SK-N-MC (cell line): ENCODE measurements at regions not wholly inside any gene's neighbourhood (a gene's known extent, or its start where the extent isn't known, plus 50 kb on each side); places are given as distances from the start of the nearest gene placed in this dataset.

Experiments used
- EZH2 ChIP-seq: fragments of 200-600 bp; sonication (generic); IDR thresholded peaks from one replicate; pipeline ENCODE4 v1.6.1; 2017; ENCODE audit warnings: antibody characterized with exemption
- POLR2AphosphoS5 ChIP-seq: IDR thresholded peaks from 2 replicates; pipeline ENCODE4 v1.6.1; 2012; ENCODE audit warnings: mild to moderate bottlenecking, low read depth, low read length, borderline replicate concordance

- TF ChIP-seq POLR2AphosphoS5 (no peak), EZH2 (no peak)
Measured at GRCh38 chrX:40996886-40997530, 88.2 kb upstream of the USP9X start.
